ENCODE measurements at regions not wholly inside any gene's neighbourhood (a gene's known extent, or its start where the extent isn't known, plus 50 kb on each side); places are given as distances from the start of the nearest gene placed in this dataset.

GRCh38 chr17:53740312-53740711 is 82.4 kb upstream of the KIF2B start:
- TF ChIP-seq CTCF (IDR thresholded peaks at IDR 0.05) (no peak), POLR2A (IDR thresholded peaks at IDR 0.05) (no peak)
